ENCODE measurements at regions not wholly inside any gene's neighbourhood (a gene's known extent, or its start where the extent isn't known, plus 50 kb on each side); places are given as distances from the start of the nearest gene placed in this dataset.
A peak's percentile ranks its signal among the peaks of the same experiment; 100 is the strongest.

DNA sequence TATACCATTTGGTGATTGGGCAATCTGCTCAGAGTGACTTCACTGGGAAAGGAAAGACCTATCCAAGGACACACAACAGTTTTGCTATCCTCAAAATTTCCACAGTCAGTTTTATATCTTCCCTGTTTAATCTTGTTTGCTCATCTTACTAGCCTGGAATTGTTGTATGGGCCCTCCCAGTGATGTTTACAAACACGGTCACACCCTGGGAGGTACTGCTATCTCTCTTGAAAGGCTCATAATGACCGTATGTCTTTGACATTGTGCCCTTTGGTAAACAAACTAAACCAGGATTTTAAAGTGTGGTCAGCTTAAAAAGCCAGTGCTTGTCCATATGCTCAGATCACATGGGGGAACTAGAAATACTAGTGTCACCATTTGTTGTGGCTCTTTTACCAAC lies 277.0 kb downstream of the CDH2 start:
- no peak for DNase-seq (ENCODE audit: extremely low spot score)
- WGBS = 32% methylated on average over 2 of the region's 2 CpGs
- H3K4me3 ChIP-seq (ENCODE audit: low read depth, low read length) = no peak overlapping the region
- no peak overlapping the region for H3K27ac ChIP-seq (ENCODE audit: low read depth)
- H3K36me3 ChIP-seq (ENCODE audit: insufficient read depth) = no peaks in the 10 kb centered on the region
- no peaks in the 10 kb centered on the region for H3K4me1 ChIP-seq (ENCODE audit: insufficient read depth)

DNA sequence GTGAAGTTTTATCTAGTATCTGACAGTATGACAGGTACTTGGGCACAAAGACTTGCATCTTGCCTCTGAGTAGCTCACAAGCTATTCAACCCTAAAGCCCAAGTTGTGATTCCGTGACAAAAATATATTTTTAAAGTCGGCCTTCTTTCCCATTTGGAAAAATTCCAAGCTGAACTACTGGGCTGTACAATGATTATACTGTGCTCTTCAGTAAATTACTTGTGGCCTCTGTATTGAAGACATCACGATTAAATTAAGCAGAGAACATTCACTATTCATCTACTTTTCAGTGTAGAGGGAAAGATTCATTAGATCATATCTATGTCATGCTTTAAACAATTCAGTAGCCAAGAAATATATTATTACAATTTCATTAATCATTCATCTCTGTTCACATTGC lies 282.2 kb downstream of the CDH2 start:
- H3K27ac ChIP-seq (ENCODE audit: low read depth) = no peak overlapping the region
- no peak for DNase-seq (ENCODE audit: extremely low spot score)
- H3K4me1 ChIP-seq (ENCODE audit: insufficient read depth) = no peaks in the 10 kb centered on the region
- H3K4me3 ChIP-seq (ENCODE audit: low read depth, low read length) = no peak overlapping the region
- H3K36me3 ChIP-seq (ENCODE audit: insufficient read depth) = no peaks in the 10 kb centered on the region
- WGBS = 64% methylated on average over 3 of the region's 3 CpGs

DNA sequence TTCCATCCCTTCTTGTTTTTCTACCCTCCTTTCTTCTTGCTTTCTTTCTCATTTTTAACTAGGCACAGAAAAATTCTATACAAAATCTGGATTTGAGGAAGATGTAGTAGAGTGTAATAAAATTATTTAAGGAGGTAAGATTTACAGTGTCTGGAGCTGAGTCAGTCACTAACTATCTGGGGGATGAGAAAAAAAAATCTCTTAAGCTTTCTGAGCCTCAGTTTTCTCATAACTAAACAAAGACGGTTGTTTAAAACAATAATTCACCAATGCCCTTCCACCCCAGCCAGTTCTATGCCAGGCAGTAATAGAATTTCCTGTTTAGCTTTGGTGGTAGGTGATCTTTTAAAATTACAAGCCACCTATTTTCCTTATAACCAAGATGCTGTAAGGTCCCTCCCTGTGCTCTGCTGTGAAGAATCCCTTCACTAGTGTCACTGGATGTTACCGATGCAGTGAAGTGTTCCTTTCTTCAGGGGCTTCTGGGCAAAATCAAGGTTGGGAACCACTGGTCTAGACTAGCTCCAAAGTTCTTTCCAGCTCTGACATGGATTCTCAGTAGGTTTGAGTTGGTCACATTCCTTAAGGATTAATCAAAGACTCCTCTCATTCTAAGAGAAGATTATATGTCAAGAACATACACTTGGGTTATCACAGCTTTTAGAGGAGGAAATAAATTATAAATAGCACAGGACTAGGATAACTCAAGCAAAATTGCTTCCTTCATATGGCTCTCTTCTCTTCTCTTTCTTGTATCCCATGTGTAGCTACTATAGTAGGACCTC lies 289.0 kb downstream of the CDH2 start:
- Histone ChIP-seq H3K36me3 (ENCODE audit: insufficient read depth) (no peaks in the 10 kb centered on the region), H3K4me1 (ENCODE audit: insufficient read depth) (no peaks in the 10 kb centered on the region), H3K4me3 (ENCODE audit: low read depth, low read length) (no peak overlapping the region), H3K27ac (ENCODE audit: low read depth) (no peak overlapping the region)
- WGBS = 30% methylated on average over 2 of the region's 2 CpGs
- no peak for DNase-seq (ENCODE audit: extremely low spot score)

GRCh38 chr18:27887287-27887686 lies 289.6 kb downstream of the CDH2 start:
- Histone ChIP-seq H3K4me3 (ENCODE audit: low read depth, low read length) (no peak overlapping the region), H3K4me1 (ENCODE audit: insufficient read depth) (no peaks in the 10 kb centered on the region), H3K36me3 (ENCODE audit: insufficient read depth) (no peaks in the 10 kb centered on the region), H3K27ac (ENCODE audit: low read depth) (no peak overlapping the region)
- no peak for DNase-seq (ENCODE audit: extremely low spot score)
- 91% methylated on average over 1 of the region's 1 CpG for WGBS

DNA sequence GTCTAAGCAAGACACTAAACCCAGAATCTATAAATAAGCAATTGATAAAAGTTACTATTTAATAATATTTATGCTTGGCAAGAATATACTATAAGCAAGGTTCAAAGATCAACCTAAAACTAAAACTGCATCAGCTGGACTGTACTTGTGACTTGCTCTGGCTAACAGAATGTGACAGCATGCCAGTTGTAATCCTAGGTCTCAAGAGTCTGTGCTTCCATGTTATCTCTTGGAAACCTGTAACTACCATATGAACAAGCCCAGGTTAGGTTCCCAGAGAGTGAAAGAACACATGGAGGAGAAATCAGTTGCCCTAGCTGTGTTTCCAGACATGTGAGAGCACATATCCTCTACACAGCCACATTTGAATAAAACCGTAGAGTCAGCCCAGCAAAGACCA lies 297.4 kb downstream of the CDH2 start:
- 95% methylated on average over 1 of the region's 1 CpG for WGBS
- DNase-seq (ENCODE audit: extremely low spot score) = no peak
- H3K27ac ChIP-seq (ENCODE audit: low read depth) = no peak overlapping the region
- H3K4me1 ChIP-seq (ENCODE audit: insufficient read depth) = no peaks in the 10 kb centered on the region
- H3K36me3 ChIP-seq (ENCODE audit: insufficient read depth) = no peaks in the 10 kb centered on the region
- H3K4me3 ChIP-seq (ENCODE audit: low read depth, low read length) = no peak overlapping the region

GRCh38 chr18:27871726-27872125 lies 305.2 kb downstream of the CDH2 start:
- H3K4me3 ChIP-seq (ENCODE audit: low read depth, low read length) = no peak overlapping the region
- H3K36me3 ChIP-seq (ENCODE audit: insufficient read depth) = no peaks in the 10 kb centered on the region
- whole genome bisulfite sequencing = 74% methylated on average over 5 of the region's 5 CpGs
- no peak for DNase-seq (ENCODE audit: extremely low spot score)
- no peaks in the 10 kb centered on the region for H3K4me1 ChIP-seq (ENCODE audit: insufficient read depth)
- no peak overlapping the region for H3K27ac ChIP-seq (ENCODE audit: low read depth)

GRCh38 chr18:27869735-27870134 lies 307.2 kb downstream of the CDH2 start:
- 82% methylated on average over 4 of the region's 4 CpGs for WGBS
- Histone ChIP-seq H3K36me3 (ENCODE audit: insufficient read depth) (no peaks in the 10 kb centered on the region), H3K4me3 (ENCODE audit: low read depth, low read length) (no peak overlapping the region), H3K27ac (ENCODE audit: low read depth) (no peak overlapping the region), H3K4me1 (ENCODE audit: insufficient read depth) (no peaks in the 10 kb centered on the region)
- DNase-seq (ENCODE audit: extremely low spot score) = no peak

GRCh38 chr18:27865431-27865830 lies 311.5 kb downstream of the CDH2 start:
- Histone ChIP-seq H3K4me3 (ENCODE audit: low read depth, low read length) (no peak overlapping the region), H3K4me1 (ENCODE audit: insufficient read depth) (no peaks in the 10 kb centered on the region), H3K27ac (ENCODE audit: low read depth) (peak overlapping the region; percentile 38), H3K36me3 (ENCODE audit: insufficient read depth) (no peaks in the 10 kb centered on the region)
- whole genome bisulfite sequencing = 95% methylated on average over 1 of the region's 1 CpG
- DNase-seq (ENCODE audit: extremely low spot score) = no peak

DNA sequence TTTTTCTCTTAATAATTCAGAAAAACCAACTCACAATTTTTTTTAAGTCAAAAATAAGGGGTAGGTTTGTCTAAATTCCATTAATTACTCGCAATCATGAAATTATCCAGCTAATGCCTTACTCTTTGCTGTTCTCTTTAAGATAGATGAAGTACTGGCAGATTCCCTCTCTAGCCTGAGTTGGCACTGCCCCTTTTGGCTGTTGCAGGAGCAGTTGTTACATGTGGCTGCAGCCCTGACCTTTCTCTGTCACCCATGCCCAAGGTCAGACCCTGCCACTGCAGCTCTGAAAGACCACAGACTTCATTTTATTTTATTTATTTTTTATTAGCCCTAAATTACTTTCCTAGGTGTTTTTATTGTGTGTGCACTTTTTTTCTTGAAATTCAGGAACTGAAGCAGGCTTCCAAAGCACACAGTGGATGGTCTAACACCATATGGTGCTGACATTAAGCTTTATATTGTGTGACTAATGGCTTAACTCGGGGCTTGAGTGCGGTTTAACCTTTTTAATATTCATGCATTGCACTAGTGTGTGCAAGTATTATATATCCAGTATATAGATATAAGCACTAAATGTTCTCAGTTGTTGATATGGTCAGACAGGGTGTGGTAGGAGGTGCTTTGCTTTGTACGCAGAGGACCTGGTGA lies 313.0 kb downstream of the CDH2 start:
- no peak overlapping the region for H3K4me3 ChIP-seq (ENCODE audit: low read depth, low read length)
- DNase-seq (ENCODE audit: extremely low spot score) = no peak
- WGBS = 76% methylated on average over 4 of the region's 4 CpGs

GRCh38 chr18:27862041-27862682 lies 314.8 kb downstream of the CDH2 start:
- 37% methylated on average over 7 of the region's 7 CpGs for WGBS
- H3K4me1 ChIP-seq (ENCODE audit: insufficient read depth) = no peaks in the 10 kb centered on the region
- H3K4me3 ChIP-seq (ENCODE audit: low read depth, low read length) = no peak overlapping the region
- no peaks in the 10 kb centered on the region for H3K36me3 ChIP-seq (ENCODE audit: insufficient read depth)
- DNase-seq (ENCODE audit: extremely low spot score) = peak; percentile 17
- H3K27ac ChIP-seq (ENCODE audit: low read depth) = no peak overlapping the region

More for the DNA sequence above, 313.0 kb downstream of the CDH2 start:
- no peaks in the 10 kb centered on the region for H3K4me1 ChIP-seq (ENCODE audit: insufficient read depth)
- no peak overlapping the region for H3K27ac ChIP-seq (ENCODE audit: low read depth)
- no peaks in the 10 kb centered on the region for H3K36me3 ChIP-seq (ENCODE audit: insufficient read depth)

DNA sequence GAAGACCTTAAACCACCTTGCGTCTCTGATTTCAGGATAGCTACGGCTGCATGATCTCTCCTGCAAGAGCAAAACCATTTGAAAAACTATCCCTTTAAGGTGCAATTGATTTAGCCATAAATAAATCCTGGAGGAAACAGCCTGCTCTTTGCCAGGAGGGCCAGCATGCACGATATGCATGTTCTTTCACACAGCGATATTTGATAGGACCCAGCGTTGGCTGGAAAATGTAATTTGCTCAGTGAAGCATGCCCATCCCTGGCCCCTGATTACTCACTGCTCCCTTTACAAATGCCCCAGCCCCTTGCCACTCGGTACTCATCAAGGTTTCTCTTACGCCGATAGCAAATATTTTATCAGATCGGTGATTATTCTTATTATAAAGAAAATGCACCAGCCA lies 315.4 kb downstream of the CDH2 start:
- no peak for DNase-seq (ENCODE audit: extremely low spot score)
- H3K27ac ChIP-seq (ENCODE audit: low read depth) = no peak overlapping the region
- H3K4me1 ChIP-seq (ENCODE audit: insufficient read depth) = no peaks in the 10 kb centered on the region
- WGBS = 64% methylated on average over 9 of the region's 9 CpGs
- H3K4me3 ChIP-seq (ENCODE audit: low read depth, low read length) = no peak overlapping the region
- H3K36me3 ChIP-seq (ENCODE audit: insufficient read depth) = no peaks in the 10 kb centered on the region

DNA sequence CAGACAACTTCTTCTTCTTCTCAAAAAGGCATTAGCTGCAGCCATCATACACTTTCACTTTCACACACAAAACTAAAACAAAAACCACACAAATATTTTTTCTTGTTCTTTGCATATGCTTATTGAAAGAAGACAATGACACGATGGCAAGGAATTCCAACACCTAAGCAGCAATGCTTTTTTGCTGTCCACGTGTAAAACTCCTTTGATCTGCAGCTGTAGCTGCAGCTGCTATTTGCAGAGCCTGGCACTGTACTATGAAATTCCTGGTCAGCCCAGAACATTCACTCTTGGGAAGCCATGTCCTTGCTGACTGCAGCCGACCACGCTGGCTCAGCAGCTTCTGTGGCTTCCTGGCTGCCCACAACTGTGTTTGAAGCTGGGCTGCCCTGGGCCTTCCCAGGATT lies 316.2 kb downstream of the CDH2 start:
- Histone ChIP-seq H3K4me1 (ENCODE audit: insufficient read depth) (no peaks in the 10 kb centered on the region), H3K27ac (ENCODE audit: low read depth) (no peak overlapping the region), H3K4me3 (ENCODE audit: low read depth, low read length) (no peak overlapping the region), H3K36me3 (ENCODE audit: insufficient read depth) (no peaks in the 10 kb centered on the region)
- no peak for DNase-seq (ENCODE audit: extremely low spot score)
- WGBS = 56% methylated on average over 4 of the region's 4 CpGs

- Histone ChIP-seq H3K27ac (ENCODE audit: low read depth) (no peak overlapping the region), H3K4me1 (ENCODE audit: insufficient read depth) (no peaks in the 10 kb centered on the region), H3K36me3 (ENCODE audit: insufficient read depth) (no peaks in the 10 kb centered on the region), H3K4me3 (ENCODE audit: low read depth, low read length) (no peak overlapping the region)
- no peak for DNase-seq (ENCODE audit: extremely low spot score)
- 66% methylated on average over 4 of the region's 4 CpGs for WGBS
These were observed 316.9 kb downstream of the CDH2 start for GRCh38 chr18:27860011-27860410.

DNA sequence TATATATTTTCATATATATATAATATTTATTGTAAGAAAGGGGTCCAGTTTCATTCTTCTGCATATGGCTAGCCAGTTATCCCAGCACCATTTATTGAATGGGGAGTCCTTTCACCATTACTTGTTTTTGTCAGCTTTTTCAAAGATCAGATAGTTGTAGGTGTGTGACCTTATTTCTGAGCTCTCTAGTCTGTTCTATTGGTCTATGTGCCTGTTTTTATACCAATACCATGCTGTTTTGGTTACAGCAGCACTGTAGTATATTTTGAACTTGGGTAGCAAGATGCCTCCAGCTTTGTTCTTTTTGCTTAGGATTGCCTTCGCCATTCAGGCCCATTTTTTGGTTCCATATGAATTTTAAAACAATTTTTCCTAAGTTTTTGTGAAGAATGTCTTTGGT lies 320.1 kb downstream of the CDH2 start:
- H3K36me3 ChIP-seq (ENCODE audit: insufficient read depth) = no peaks in the 10 kb centered on the region
- H3K4me3 ChIP-seq (ENCODE audit: low read depth, low read length) = no peak overlapping the region
- DNase-seq (ENCODE audit: extremely low spot score) = no peak
- 99% methylated on average over 1 of the region's 1 CpG for WGBS
- no peaks in the 10 kb centered on the region for H3K4me1 ChIP-seq (ENCODE audit: insufficient read depth)
- no peak overlapping the region for H3K27ac ChIP-seq (ENCODE audit: low read depth)
